GM12875 (cell line): ENCODE measurements at regions not wholly inside any gene's neighbourhood (a gene's known extent, or its start where the extent isn't known, plus 50 kb on each side); places are given as distances from the start of the nearest gene placed in this dataset.

Source experiments
- H3K4me3 ChIP-seq: one replicate; pipeline ENCODE4 v1.5.1; 2011; ENCODE audit warnings: low read depth, low read length, control low read depth
- TF ChIP-seq, protein P1 (sequence below): IDR thresholded peaks from 2 replicates; pipeline ENCODE4 v1.5.1; 2011; ENCODE audit warnings: low read depth, mild to moderate bottlenecking, control low read depth, inconsistent platforms, low read length, moderate library complexity, borderline replicate concordance; ENCODE audit not compliant: insufficient read depth

DNA sequence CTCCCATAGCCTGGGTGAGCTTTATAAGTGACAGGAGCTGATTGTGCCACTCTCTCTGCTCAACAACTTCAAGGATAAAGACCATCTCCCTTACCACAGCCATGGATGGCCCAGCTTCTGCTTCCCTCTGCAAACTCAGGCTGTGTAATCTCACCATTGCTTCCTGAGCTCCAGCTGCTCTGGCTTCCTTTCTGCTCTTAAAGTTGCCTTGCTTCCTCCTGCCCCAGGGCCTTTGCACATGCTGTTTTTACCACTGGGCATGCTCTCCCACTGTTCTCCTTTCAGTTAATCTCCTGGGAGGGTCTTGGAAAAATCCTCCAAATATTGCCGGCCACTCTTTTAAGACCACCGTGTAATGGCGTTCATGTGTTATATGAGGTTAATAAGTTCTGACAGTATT is 265.1 kb upstream of the C16orf82 start:
- TF ChIP-seq, protein P1, sequence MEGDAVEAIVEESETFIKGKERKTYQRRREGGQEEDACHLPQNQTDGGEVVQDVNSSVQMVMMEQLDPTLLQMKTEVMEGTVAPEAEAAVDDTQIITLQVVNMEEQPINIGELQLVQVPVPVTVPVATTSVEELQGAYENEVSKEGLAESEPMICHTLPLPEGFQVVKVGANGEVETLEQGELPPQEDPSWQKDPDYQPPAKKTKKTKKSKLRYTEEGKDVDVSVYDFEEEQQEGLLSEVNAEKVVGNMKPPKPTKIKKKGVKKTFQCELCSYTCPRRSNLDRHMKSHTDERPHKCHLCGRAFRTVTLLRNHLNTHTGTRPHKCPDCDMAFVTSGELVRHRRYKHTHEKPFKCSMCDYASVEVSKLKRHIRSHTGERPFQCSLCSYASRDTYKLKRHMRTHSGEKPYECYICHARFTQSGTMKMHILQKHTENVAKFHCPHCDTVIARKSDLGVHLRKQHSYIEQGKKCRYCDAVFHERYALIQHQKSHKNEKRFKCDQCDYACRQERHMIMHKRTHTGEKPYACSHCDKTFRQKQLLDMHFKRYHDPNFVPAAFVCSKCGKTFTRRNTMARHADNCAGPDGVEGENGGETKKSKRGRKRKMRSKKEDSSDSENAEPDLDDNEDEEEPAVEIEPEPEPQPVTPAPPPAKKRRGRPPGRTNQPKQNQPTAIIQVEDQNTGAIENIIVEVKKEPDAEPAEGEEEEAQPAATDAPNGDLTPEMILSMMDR, result no peak
- H3K4me3 ChIP-seq, result no peak overlapping the region

- H3K4me3 ChIP-seq, result no peak overlapping the region
- TF ChIP-seq, protein P1, result no peak
Measured at GRCh38 chr16:26802440-26802839, 264.3 kb upstream of the C16orf82 start.

DNA sequence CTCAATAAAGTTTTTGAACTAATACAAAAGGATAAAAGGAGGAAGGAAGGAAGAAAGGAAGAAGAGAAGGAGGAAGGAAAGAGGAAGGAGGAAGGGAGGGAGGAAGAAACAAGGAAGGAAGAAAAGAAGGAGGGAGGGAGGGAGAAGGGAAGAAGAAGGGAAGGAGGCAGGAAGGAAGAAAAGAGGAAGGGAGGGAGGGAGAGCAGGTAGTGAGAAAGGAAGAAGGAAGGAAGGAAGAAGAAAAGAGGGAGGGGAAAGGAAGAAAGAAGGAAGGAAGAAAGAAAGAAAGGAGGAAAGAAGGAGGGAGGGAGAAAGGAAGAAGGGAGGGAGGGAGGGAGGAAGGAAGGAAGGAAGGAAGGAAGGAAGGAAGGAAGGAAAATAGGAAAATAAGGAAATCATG is 263.8 kb upstream of the C16orf82 start:
- TF ChIP-seq, protein P1, result no peak
- H3K4me3 ChIP-seq, result no peak overlapping the region

DNA sequence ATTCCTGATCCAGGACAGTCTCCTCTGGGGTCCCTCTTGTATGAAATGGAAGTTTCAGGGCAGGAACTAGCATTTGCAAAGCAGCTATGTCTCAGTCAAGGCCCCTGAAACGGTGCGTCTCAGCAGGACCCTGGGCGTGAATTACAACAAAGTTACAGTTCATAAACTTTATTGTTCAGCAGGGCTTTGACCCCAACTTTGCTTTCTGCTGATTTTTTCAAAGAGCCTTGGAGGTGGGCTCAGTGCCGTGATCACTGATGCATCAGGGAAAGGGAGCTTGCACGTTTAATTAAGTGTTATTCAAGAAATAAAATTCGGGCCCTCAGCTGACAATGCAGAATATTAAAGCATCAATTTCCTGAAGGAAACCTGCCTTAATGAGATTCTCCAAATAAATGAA is 260.1 kb upstream of the C16orf82 start:
- TF ChIP-seq, protein P1, result no peak

DNA sequence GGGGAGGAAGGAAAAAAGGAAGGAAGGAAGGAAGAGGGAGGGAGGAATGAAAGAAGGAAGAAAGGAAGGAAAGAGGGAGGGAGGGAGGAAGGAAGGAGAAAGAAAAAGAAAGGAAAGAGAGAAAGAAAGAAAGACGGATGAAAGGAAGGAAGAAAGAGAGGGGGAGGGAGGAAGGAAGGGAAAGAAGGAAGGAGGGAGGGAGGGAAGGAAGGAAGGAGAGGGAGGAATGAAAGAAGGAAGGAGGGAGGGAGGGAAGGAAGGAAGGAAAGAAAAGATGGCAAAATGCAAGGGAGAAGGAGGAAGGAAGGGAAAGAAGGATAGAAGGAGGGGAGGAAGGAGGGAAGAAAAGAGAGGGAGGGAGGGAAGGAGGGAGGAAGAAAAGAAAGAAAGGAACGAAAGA is 257.3 kb upstream of the C16orf82 start:
- H3K4me3 ChIP-seq, result no peak overlapping the region
- TF ChIP-seq, protein P1, result no peak

More for the DNA sequence above, 260.1 kb upstream of the C16orf82 start:
- no peak overlapping the region for H3K4me3 ChIP-seq

- TF ChIP-seq, protein P1, result no peak
- H3K4me3 ChIP-seq, result no peak overlapping the region
Measured at GRCh38 chr16:26816266-26816665, 250.5 kb upstream of the C16orf82 start.

GRCh38 chr16:26816885-26817571 is 249.7 kb upstream of the C16orf82 start:
- no peak overlapping the region for H3K4me3 ChIP-seq
- TF ChIP-seq, protein P1, result no peak
